Ishikawa (cell line): ENCODE measurements at regions not wholly inside any gene's neighbourhood (a gene's known extent, or its start where the extent isn't known, plus 50 kb on each side); places are given as distances from the start of the nearest gene placed in this dataset.

Experiments used
- CEBPB ChIP-seq: IDR thresholded peaks from 2 replicates; pipeline ENCODE4 v1.6.1; 2012
- CREB1 ChIP-seq: IDR thresholded peaks from 2 replicates; pipeline ENCODE4 v1.6.1; 2012; ENCODE audit warnings: low read depth
- EGR1 ChIP-seq: IDR thresholded peaks from 2 replicates; pipeline ENCODE4 v1.6.1; 2012
- EP300 ChIP-seq: IDR thresholded peaks from 2 replicates; pipeline ENCODE4 v1.6.1; 2012; ENCODE audit warnings: borderline replicate concordance
- FOXM1 ChIP-seq: IDR thresholded peaks from 2 replicates; pipeline ENCODE4 v1.6.1; 2012; ENCODE audit warnings: low read depth, borderline replicate concordance
- MAX ChIP-seq: IDR thresholded peaks from 2 replicates; pipeline ENCODE4 v1.6.1; 2012
- NFIC ChIP-seq: IDR thresholded peaks from 2 replicates; pipeline ENCODE4 v1.6.1; 2012
- RAD21 ChIP-seq: IDR thresholded peaks from 2 replicates; pipeline ENCODE4 v1.6.1; 2012; ENCODE audit warnings: low read depth
- REST ChIP-seq: IDR thresholded peaks from 2 replicates; pipeline ENCODE4 v1.6.1; 2012; ENCODE audit warnings: low read depth, mild to moderate bottlenecking
- TAF1 ChIP-seq: IDR thresholded peaks from 2 replicates; pipeline ENCODE4 v1.6.1; 2012; ENCODE audit warnings: low read depth, mild to moderate bottlenecking
- TCF12 ChIP-seq: IDR thresholded peaks from 2 replicates; pipeline ENCODE4 v1.6.1; 2012; ENCODE audit warnings: low read depth
- TEAD4 ChIP-seq: IDR thresholded peaks from 2 replicates; pipeline ENCODE4 v1.6.1; 2012
- YY1 ChIP-seq: IDR thresholded peaks from 2 replicates; pipeline ENCODE4 v1.6.1; 2012; ENCODE audit warnings: low read depth
- ZBTB7A ChIP-seq: IDR thresholded peaks from 2 replicates; pipeline ENCODE4 v1.6.1; 2012; ENCODE audit warnings: low read depth
- TF ChIP-seq, protein P1 (sequence below): IDR thresholded peaks from 2 replicates; pipeline ENCODE4 v1.6.1; 2012

DNA sequence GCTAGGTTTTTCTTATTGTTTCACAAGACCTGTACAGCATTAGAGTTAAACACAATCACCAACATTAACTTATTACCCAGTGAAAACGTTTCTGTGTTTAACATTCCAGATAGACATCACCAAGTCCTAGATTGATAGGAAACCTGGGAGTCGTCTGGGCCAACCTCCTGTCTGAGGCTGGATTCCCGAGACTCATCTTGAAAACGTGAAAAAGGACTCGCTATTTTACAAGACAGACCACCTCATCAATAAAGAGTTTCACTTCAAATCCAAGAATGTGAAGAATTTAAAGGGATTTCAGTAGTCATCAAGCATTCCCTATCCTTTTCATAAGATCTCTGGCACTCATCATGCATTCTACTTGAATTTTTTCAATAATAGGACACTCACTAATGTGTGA is 626.6 kb downstream of the MCTP2 start:
- TF ChIP-seq MAX (no peak), CREB1 (no peak), ZBTB7A (no peak), RAD21 (no peak), TCF12 (no peak), TEAD4 (no peak), EGR1 (no peak), TAF1 (no peak), YY1 (no peak), FOXM1 (no peak), EP300 (no peak), CEBPB (no peak), NFIC (no peak)

- TF ChIP-seq, protein P1, sequence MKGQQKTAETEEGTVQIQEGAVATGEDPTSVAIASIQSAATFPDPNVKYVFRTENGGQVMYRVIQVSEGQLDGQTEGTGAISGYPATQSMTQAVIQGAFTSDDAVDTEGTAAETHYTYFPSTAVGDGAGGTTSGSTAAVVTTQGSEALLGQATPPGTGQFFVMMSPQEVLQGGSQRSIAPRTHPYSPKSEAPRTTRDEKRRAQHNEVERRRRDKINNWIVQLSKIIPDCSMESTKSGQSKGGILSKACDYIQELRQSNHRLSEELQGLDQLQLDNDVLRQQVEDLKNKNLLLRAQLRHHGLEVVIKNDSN, result no peak
- TF ChIP-seq EGR1, result no peak
- no peak for TF ChIP-seq ZBTB7A
Measured at GRCh38 chr15:94858449-94858848, 627.1 kb downstream of the MCTP2 start.

DNA sequence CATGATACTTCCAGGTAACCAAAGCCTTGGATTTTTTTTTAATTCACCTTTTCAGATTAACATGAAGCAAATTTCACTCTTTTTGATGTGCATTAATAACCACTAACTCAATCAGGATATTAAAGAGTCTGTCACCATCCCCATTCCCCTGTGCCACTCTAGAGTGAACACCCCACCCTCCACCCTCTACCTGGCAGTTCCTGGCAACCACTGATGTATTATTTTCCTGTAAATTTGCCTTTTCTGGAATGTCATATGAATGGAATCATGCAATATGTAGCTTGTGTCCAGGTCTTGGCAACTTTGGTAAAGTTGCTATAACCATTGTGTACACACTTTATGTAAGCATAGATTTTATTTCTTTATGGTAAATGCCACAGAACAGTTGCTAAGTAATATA is 627.6 kb downstream of the MCTP2 start:
- TF ChIP-seq YY1, result no peak
- no peak for TF ChIP-seq CREB1
- TF ChIP-seq, protein P1, result no peak
- no peak for TF ChIP-seq FOXM1
- no peak for TF ChIP-seq EGR1
- TF ChIP-seq TEAD4, result no peak
- TF ChIP-seq TCF12, result no peak
- no peak for TF ChIP-seq ZBTB7A
- no peak for TF ChIP-seq NFIC
- TF ChIP-seq TAF1, result no peak
- no peak for TF ChIP-seq REST
- no peak for TF ChIP-seq EP300
- no peak for TF ChIP-seq RAD21
- TF ChIP-seq MAX, result no peak
- no peak for TF ChIP-seq CEBPB

GRCh38 chr15:94864600-94864999 is 633.2 kb downstream of the MCTP2 start:
- no peak for TF ChIP-seq TAF1
- TF ChIP-seq EP300, result no peak
- TF ChIP-seq FOXM1, result no peak
- TF ChIP-seq RAD21, result no peak
- no peak for TF ChIP-seq NFIC
- no peak for TF ChIP-seq REST
- no peak for TF ChIP-seq TCF12
- no peak for TF ChIP-seq MAX

DNA sequence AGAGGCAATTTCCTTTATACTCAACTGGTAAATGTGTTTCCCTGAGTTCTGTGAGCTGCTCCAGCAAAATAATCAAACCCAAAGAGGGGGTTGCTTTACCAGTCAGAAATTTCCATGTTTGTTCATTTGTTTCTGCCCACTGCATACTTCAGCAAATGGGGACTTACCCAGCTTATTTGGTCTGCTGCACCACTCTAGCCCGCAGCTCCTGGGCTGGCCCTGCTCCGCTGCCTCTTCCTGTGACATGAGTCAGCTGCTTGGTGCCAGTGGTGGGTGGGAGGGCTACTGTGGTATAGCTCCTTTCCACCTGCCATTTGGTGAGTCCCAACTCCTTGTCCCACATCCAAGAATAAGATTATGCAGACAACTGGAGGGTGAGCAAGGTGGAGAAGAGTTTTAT is 644.2 kb downstream of the MCTP2 start:
- TF ChIP-seq CREB1 (no peak), RAD21 (no peak), ZBTB7A (no peak), CEBPB (no peak), EGR1 (no peak), TAF1 (no peak), EP300 (no peak), NFIC (no peak), TCF12 (no peak), REST (no peak), MAX (no peak), YY1 (no peak), FOXM1 (no peak)
- TF ChIP-seq, protein P1, result no peak
